Keratinocyte (primary cell): ENCODE measurements at regions not wholly inside any gene's neighbourhood (a gene's known extent, or its start where the extent isn't known, plus 50 kb on each side); places are given as distances from the start of the nearest gene placed in this dataset.

Experiments
- CTCF ChIP-seq, 3 experiments: IDR thresholded peaks in 1 of 3; conservative IDR thresholded peaks in 1 of 3; optimal IDR thresholded peaks in 1 of 3; 2 replicates in 2 of 3; 3 replicates in 1 of 3; pipeline versions ENCODE3 to v1.5.1; 2011; ENCODE audit warnings: low read length in 3 of 3, mild to moderate bottlenecking in 3 of 3, moderate library complexity in 2 of 3, control low read depth in 1 of 3, inconsistent platforms in 1 of 3; ENCODE audit not compliant: insufficient read depth in 2 of 3; ENCODE audit errors: extremely low read depth in 1 of 3
- EZH2 ChIP-seq: IDR thresholded peaks from one replicate; pipeline ENCODE4 v1.6.1; 2012; ENCODE audit warnings: inconsistent platforms, mild to moderate bottlenecking, low read length, moderate library complexity

GRCh38 chr1:96934282-96934681, 212.7 kb downstream of the PTBP2 start:
- TF ChIP-seq CTCF (optimal IDR thresholded peaks at IDR 0.05 in 1 of 3, IDR thresholded peaks at IDR 0.05 in 1 of 3, conservative IDR thresholded peaks at IDR 0.05 in 1 of 3; ENCODE audit: extremely low read depth in 1 of 3, insufficient read depth in 2 of 3, low read length in 3 of 3) (no peak), EZH2 (no peak)
